GM23338 (cell line): ENCODE measurements at regions not wholly inside any gene's neighbourhood (a gene's known extent, or its start where the extent isn't known, plus 50 kb on each side); places are given as distances from the start of the nearest gene placed in this dataset.

Experiments used
- ATAC-seq: fragments of 200-7000 bp; cut with Tn5 transposase; 3 replicates; pipeline ENCODE4 v1.9.1; 2020
- DNase-seq: peaks from one replicate; pipeline ENCODE4 v3.0.0-alpha.2; 2015; ENCODE audit warnings: low spot score
- H2AFZ ChIP-seq: fragments of 200-600 bp; sonication (generic); 2 replicates; pipeline ENCODE4 v1.8.0; 2016; ENCODE audit warnings: antibody characterized with exemption, mild to moderate bottlenecking, moderate library complexity
- H3F3A ChIP-seq: fragments of 200-600 bp; sonication (generic); replicated peaks from 2 replicates; pipeline ENCODE4 v1.8.0; 2017; ENCODE audit warnings: antibody characterized with exemption, mixed run types, low read depth
- H3K27ac ChIP-seq: fragments of 200-600 bp; sonication (generic); 2 replicates; pipeline ENCODE4 v1.6.1; 2016; ENCODE audit warnings: low read depth
- H3K27me3 ChIP-seq: fragments of 200-600 bp; sonication (generic); 2 replicates; pipeline ENCODE4 v1.8.0; 2016; ENCODE audit warnings: mild to moderate bottlenecking, mixed run types, moderate library complexity; ENCODE audit not compliant: insufficient read depth
- H3K36me3 ChIP-seq: fragments of 200-600 bp; sonication (generic); 2 replicates; pipeline ENCODE4 v1.8.0; 2016; ENCODE audit warnings: mild to moderate bottlenecking; ENCODE audit not compliant: insufficient read depth
- H3K4me1 ChIP-seq: fragments of 200-600 bp; sonication (generic); 2 replicates; pipeline ENCODE4 v1.8.0; 2016; ENCODE audit warnings: mild to moderate bottlenecking, moderate library complexity; ENCODE audit not compliant: insufficient read depth
- H3K4me2 ChIP-seq: fragments of 200-600 bp; sonication (generic); 2 replicates; pipeline ENCODE4 v1.7.1; 2017; ENCODE audit warnings: mixed run types
- H3K4me3 ChIP-seq: fragments of 200-600 bp; sonication (generic); 2 replicates; pipeline ENCODE4 v1.6.1; 2016; ENCODE audit warnings: mixed run types
- H3K79me2 ChIP-seq: fragments of 200-600 bp; sonication (generic); replicated peaks from 2 replicates; pipeline ENCODE4 v1.8.0; 2017; ENCODE audit warnings: mild to moderate bottlenecking; ENCODE audit not compliant: insufficient read depth
- H3K9me2 ChIP-seq: fragments of 200-600 bp; sonication (generic); 2 replicates; pipeline ENCODE4 v1.8.0; 2017; ENCODE audit not compliant: insufficient read depth
- H4K20me1 ChIP-seq: fragments of 200-600 bp; sonication (generic); replicated peaks from 2 replicates; pipeline ENCODE4 v1.8.0; 2017; ENCODE audit warnings: mild to moderate bottlenecking; ENCODE audit not compliant: insufficient read depth
- H3K27ac Mint-ChIP-seq: 2 replicates; pipeline ENCODE4 v1.8.0; 2020; ENCODE audit warnings: inconsistent platforms, mild to moderate bottlenecking, moderate library complexity, mixed read lengths
- H3K27me3 Mint-ChIP-seq: 3 replicates; pipeline ENCODE4 v1.8.0; 2022; ENCODE audit warnings: low read depth, mild to moderate bottlenecking, moderate library complexity, mixed read lengths, inconsistent platforms; ENCODE audit not compliant: insufficient read depth, poor library complexity
- H3K36me3 Mint-ChIP-seq: 3 replicates; pipeline ENCODE4 v1.8.0; 2021; ENCODE audit warnings: low read depth, mild to moderate bottlenecking, inconsistent platforms, moderate library complexity, mixed read lengths
- H3K4me1 Mint-ChIP-seq: 3 replicates; pipeline ENCODE4 v1.8.0; 2020; ENCODE audit warnings: mild to moderate bottlenecking, inconsistent platforms, mixed read lengths
- H3K4me3 Mint-ChIP-seq: 3 replicates; pipeline ENCODE4 v1.8.0; 2021; ENCODE audit warnings: moderate library complexity, mild to moderate bottlenecking, inconsistent platforms, mixed read lengths
- H3K9me3 Mint-ChIP-seq: 3 replicates; pipeline ENCODE4 v1.8.0; 2020; ENCODE audit warnings: moderate library complexity, mild to moderate bottlenecking, inconsistent platforms, mixed read lengths
- CREB1 ChIP-seq: fragments of 250-450 bp; sonication (Bioruptor Pico); IDR thresholded peaks from 2 replicates; pipeline ENCODE4 v1.5.0; 2020; ENCODE audit warnings: low read depth, mild to moderate bottlenecking, moderate library complexity
- EZH2 ChIP-seq: fragments of 200-600 bp; sonication (generic); IDR thresholded peaks from one replicate; pipeline ENCODE4 v1.8.0; 2017; ENCODE audit warnings: antibody characterized with exemption, mild to moderate bottlenecking, low read depth; ENCODE audit not compliant: unreplicated experiment
- EZH2phosphoT487 ChIP-seq: fragments of 200-600 bp; sonication (generic); IDR thresholded peaks from one replicate; pipeline ENCODE4 v1.8.1; 2018; ENCODE audit warnings: antibody characterized with exemption; ENCODE audit not compliant: unreplicated experiment
- JUNB ChIP-seq: IDR thresholded peaks from one replicate; pipeline ENCODE4 v1.6.1; 2016; ENCODE audit warnings: antibody characterized with exemption; ENCODE audit not compliant: unreplicated experiment
- NANOG ChIP-seq: IDR thresholded peaks from 2 replicates; pipeline ENCODE4 v1.6.1; 2016; ENCODE audit warnings: antibody characterized with exemption, borderline replicate concordance
- POLR2AphosphoS5 ChIP-seq: IDR thresholded peaks from 2 replicates; pipeline ENCODE4 v1.6.1; 2016; ENCODE audit warnings: antibody characterized with exemption, low read depth
- STAT1 ChIP-seq: IDR thresholded peaks from one replicate; pipeline ENCODE4 v1.6.1; 2016; ENCODE audit warnings: antibody characterized with exemption; ENCODE audit not compliant: unreplicated experiment
- ZNF114 ChIP-seq: fragments of 250-450 bp; sonication (Bioruptor Pico); IDR thresholded peaks from 2 replicates; pipeline ENCODE4 v1.5.0; 2020; ENCODE audit warnings: mild to moderate bottlenecking, moderate library complexity
- ZNF331 ChIP-seq: fragments of 250-450 bp; sonication (Bioruptor Pico); IDR thresholded peaks from 2 replicates; pipeline ENCODE4 v1.5.0; 2020; ENCODE audit warnings: low read depth, mild to moderate bottlenecking, moderate library complexity
- TF ChIP-seq, protein P1 (sequence below): IDR thresholded peaks from one replicate; pipeline ENCODE4 v1.6.1; 2018; ENCODE audit warnings: antibody characterized with exemption; ENCODE audit not compliant: unreplicated experiment
- TF ChIP-seq, protein P2 (sequence below), 2 experiments: fragments of 200-600 bp in 1 of 2; sonication (generic) in 1 of 2; conservative IDR thresholded peaks; 2 replicates each; pipeline versions ENCODE4 v1.5.1 to v1.6.1; 2016 to 2017; ENCODE audit warnings: antibody characterized with exemption in 2 of 2, low read depth in 2 of 2, mild to moderate bottlenecking in 2 of 2, moderate library complexity in 1 of 2
- TF ChIP-seq, protein P3 (sequence below): fragments of 250-450 bp; sonication (Bioruptor Pico); IDR thresholded peaks from 2 replicates; pipeline ENCODE4 v1.5.0; 2020; ENCODE audit warnings: mild to moderate bottlenecking, moderate library complexity
- TF ChIP-seq, protein P4 (sequence below): IDR thresholded peaks from 2 replicates; pipeline ENCODE4 v1.6.1; 2016; ENCODE audit warnings: antibody characterized with exemption

DNA sequence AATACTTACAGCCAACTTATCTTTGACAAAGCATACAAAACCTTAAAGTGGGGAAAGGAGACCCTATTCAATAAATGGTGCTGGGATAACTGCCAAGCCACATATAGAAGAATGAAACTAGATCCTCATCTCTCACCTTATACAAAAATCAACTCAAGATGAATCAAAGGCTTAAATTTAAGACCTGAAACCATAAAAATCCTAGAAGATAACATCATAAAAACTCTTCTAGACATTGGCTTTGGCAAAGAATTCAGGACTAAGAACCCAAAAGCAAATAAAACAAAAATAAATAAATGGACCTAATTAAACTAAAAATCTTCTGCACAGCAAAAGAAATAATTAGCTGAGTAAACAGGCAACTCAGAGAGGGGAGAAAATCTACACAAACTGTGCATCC, 335.6 kb upstream of the PBX1 start:
- no peaks in the 10 kb centered on the region for H3K9me2 ChIP-seq
- no peaks in the 10 kb centered on the region for H3F3A ChIP-seq
- no peak overlapping the region for H3K27ac ChIP-seq
- H2AFZ ChIP-seq = no peak overlapping the region
- Mint-ChIP-seq H3K9me3 (peaks cover 13% of the 10 kb centered on the region), H3K4me3 (no peak overlapping the region), H3K27ac (no peak overlapping the region), H3K27me3 (peaks cover 4% of the 10 kb centered on the region), H3K4me1 (peaks cover 14% of the 10 kb centered on the region; the same call in 2 of the 3 replicates), H3K36me3 (peaks cover 5% of the 10 kb centered on the region; the same call in 1 of the 3 replicates)
- no peaks in the 10 kb centered on the region for H4K20me1 ChIP-seq
- H3K4me2 ChIP-seq = no peak overlapping the region
- peaks cover 6% of the 10 kb centered on the region; the same call in 1 of the 2 replicates for H3K4me1 ChIP-seq
- no peak for DNase-seq
- H3K4me3 ChIP-seq = no peak overlapping the region
- no peaks in the 10 kb centered on the region for H3K36me3 ChIP-seq
- no peak for TF ChIP-seq STAT1
- TF ChIP-seq JUNB = no peak
- TF ChIP-seq EZH2 = no peak
- TF ChIP-seq, protein P1, sequence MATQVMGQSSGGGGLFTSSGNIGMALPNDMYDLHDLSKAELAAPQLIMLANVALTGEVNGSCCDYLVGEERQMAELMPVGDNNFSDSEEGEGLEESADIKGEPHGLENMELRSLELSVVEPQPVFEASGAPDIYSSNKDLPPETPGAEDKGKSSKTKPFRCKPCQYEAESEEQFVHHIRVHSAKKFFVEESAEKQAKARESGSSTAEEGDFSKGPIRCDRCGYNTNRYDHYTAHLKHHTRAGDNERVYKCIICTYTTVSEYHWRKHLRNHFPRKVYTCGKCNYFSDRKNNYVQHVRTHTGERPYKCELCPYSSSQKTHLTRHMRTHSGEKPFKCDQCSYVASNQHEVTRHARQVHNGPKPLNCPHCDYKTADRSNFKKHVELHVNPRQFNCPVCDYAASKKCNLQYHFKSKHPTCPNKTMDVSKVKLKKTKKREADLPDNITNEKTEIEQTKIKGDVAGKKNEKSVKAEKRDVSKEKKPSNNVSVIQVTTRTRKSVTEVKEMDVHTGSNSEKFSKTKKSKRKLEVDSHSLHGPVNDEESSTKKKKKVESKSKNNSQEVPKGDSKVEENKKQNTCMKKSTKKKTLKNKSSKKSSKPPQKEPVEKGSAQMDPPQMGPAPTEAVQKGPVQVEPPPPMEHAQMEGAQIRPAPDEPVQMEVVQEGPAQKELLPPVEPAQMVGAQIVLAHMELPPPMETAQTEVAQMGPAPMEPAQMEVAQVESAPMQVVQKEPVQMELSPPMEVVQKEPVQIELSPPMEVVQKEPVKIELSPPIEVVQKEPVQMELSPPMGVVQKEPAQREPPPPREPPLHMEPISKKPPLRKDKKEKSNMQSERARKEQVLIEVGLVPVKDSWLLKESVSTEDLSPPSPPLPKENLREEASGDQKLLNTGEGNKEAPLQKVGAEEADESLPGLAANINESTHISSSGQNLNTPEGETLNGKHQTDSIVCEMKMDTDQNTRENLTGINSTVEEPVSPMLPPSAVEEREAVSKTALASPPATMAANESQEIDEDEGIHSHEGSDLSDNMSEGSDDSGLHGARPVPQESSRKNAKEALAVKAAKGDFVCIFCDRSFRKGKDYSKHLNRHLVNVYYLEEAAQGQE = no peak
- TF ChIP-seq ZNF114 = no peak
- TF ChIP-seq CREB1 (CRISPR knock-in tag) = no peak
- no peak for TF ChIP-seq NANOG
- TF ChIP-seq, protein P2, sequence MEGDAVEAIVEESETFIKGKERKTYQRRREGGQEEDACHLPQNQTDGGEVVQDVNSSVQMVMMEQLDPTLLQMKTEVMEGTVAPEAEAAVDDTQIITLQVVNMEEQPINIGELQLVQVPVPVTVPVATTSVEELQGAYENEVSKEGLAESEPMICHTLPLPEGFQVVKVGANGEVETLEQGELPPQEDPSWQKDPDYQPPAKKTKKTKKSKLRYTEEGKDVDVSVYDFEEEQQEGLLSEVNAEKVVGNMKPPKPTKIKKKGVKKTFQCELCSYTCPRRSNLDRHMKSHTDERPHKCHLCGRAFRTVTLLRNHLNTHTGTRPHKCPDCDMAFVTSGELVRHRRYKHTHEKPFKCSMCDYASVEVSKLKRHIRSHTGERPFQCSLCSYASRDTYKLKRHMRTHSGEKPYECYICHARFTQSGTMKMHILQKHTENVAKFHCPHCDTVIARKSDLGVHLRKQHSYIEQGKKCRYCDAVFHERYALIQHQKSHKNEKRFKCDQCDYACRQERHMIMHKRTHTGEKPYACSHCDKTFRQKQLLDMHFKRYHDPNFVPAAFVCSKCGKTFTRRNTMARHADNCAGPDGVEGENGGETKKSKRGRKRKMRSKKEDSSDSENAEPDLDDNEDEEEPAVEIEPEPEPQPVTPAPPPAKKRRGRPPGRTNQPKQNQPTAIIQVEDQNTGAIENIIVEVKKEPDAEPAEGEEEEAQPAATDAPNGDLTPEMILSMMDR (conservative IDR thresholded peaks at IDR 0.05; ENCODE audit: low read depth in 2 of 2) = no peak
- no peak for TF ChIP-seq POLR2AphosphoS5
- TF ChIP-seq, protein P3, sequence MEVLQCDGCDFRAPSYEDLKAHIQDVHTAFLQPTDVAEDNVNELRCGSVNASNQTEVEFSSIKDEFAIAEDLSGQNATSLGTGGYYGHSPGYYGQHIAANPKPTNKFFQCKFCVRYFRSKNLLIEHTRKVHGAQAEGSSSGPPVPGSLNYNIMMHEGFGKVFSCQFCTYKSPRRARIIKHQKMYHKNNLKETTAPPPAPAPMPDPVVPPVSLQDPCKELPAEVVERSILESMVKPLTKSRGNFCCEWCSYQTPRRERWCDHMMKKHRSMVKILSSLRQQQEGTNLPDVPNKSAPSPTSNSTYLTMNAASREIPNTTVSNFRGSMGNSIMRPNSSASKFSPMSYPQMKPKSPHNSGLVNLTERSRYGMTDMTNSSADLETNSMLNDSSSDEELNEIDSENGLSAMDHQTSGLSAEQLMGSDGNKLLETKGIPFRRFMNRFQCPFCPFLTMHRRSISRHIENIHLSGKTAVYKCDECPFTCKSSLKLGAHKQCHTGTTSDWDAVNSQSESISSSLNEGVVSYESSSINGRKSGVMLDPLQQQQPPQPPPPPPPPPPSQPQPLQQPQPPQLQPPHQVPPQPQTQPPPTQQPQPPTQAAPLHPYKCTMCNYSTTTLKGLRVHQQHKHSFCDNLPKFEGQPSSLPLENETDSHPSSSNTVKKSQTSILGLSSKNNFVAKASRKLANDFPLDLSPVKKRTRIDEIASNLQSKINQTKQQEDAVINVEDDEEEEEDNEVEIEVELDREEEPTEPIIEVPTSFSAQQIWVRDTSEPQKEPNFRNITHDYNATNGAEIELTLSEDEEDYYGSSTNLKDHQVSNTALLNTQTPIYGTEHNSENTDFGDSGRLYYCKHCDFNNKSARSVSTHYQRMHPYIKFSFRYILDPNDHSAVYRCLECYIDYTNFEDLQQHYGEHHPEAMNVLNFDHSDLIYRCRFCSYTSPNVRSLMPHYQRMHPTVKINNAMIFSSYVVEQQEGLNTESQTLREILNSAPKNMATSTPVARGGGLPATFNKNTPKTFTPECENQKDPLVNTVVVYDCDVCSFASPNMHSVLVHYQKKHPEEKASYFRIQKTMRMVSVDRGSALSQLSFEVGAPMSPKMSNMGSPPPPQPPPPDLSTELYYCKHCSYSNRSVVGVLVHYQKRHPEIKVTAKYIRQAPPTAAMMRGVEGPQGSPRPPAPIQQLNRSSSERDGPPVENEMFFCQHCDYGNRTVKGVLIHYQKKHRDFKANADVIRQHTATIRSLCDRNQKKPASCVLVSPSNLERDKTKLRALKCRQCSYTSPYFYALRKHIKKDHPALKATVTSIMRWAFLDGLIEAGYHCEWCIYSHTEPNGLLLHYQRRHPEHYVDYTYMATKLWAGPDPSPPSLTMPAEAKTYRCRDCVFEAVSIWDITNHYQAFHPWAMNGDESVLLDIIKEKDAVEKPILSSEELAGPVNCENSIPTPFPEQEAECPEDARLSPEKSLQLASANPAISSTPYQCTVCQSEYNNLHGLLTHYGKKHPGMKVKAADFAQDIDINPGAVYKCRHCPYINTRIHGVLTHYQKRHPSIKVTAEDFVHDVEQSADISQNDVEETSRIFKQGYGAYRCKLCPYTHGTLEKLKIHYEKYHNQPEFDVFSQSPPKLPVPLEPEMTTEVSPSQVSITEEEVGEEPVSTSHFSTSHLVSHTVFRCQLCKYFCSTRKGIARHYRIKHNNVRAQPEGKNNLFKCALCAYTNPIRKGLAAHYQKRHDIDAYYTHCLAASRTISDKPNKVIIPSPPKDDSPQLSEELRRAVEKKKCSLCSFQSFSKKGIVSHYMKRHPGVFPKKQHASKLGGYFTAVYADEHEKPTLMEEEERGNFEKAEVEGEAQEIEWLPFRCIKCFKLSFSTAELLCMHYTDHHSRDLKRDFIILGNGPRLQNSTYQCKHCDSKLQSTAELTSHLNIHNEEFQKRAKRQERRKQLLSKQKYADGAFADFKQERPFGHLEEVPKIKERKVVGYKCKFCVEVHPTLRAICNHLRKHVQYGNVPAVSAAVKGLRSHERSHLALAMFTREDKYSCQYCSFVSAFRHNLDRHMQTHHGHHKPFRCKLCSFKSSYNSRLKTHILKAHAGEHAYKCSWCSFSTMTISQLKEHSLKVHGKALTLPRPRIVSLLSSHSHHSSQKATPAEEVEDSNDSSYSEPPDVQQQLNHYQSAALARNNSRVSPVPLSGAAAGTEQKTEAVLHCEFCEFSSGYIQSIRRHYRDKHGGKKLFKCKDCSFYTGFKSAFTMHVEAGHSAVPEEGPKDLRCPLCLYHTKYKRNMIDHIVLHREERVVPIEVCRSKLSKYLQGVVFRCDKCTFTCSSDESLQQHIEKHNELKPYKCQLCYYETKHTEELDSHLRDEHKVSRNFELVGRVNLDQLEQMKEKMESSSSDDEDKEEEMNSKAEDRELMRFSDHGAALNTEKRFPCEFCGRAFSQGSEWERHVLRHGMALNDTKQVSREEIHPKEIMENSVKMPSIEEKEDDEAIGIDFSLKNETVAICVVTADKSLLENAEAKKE = no peak
- no peak for TF ChIP-seq ZNF331 (CRISPR knock-in tag)
- TF ChIP-seq, protein P4, sequence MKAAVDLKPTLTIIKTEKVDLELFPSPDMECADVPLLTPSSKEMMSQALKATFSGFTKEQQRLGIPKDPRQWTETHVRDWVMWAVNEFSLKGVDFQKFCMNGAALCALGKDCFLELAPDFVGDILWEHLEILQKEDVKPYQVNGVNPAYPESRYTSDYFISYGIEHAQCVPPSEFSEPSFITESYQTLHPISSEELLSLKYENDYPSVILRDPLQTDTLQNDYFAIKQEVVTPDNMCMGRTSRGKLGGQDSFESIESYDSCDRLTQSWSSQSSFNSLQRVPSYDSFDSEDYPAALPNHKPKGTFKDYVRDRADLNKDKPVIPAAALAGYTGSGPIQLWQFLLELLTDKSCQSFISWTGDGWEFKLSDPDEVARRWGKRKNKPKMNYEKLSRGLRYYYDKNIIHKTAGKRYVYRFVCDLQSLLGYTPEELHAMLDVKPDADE = no peak
- TF ChIP-seq EZH2phosphoT487 = no peak
- ATAC-seq = no peak
- H3K27me3 ChIP-seq = no peaks in the 10 kb centered on the region
- H3K79me2 ChIP-seq = no peaks in the 10 kb centered on the region
